HG03439 (cell line): ENCODE measurements at regions not wholly inside any gene's neighbourhood (a gene's known extent, or its start where the extent isn't known, plus 50 kb on each side); places are given as distances from the start of the nearest gene placed in this dataset.

Experiments
- ATAC-seq: cut with Tn5 transposase; IDR thresholded peaks from one replicate; pipeline ENCODE4 v1.9.1; 2021; ENCODE audit warnings: mild to moderate bottlenecking, moderate library complexity; ENCODE audit not compliant: unreplicated experiment

- no peak for ATAC-seq
Observed at GRCh38 chrY:14139521-14139920, 83.5 kb downstream of the VCY1B start.

GRCh38 chrY:14145614-14146013, 89.6 kb downstream of the VCY1B start:
- ATAC-seq = no peak

- no peak for ATAC-seq
Observed at GRCh38 chrY:14182776-14183175, 126.7 kb downstream of the VCY1B start.

- no peak for ATAC-seq
Observed at GRCh38 chrY:14222014-14222413, 166.0 kb downstream of the VCY1B start.

GRCh38 chrY:14231703-14232102, 175.7 kb downstream of the VCY1B start:
- ATAC-seq = no peak

GRCh38 chrY:14235070-14235469, 179.0 kb downstream of the VCY1B start:
- ATAC-seq = no peak

- no peak for ATAC-seq
Observed at GRCh38 chrY:14238277-14238676, 182.2 kb downstream of the VCY1B start.

- ATAC-seq = no peak
Observed at GRCh38 chrY:14246948-14247347, 190.9 kb downstream of the VCY1B start.

GRCh38 chrY:14248878-14249576, 193.0 kb downstream of the VCY1B start:
- no peak for ATAC-seq

GRCh38 chrY:14255965-14256816, 200.2 kb downstream of the VCY1B start:
- no peak for ATAC-seq

GRCh38 chrY:14256817-14257168, 200.8 kb downstream of the VCY1B start:
- ATAC-seq = no peak

GRCh38 chrY:14277029-14277428, 221.0 kb downstream of the VCY1B start:
- ATAC-seq = no peak

GRCh38 chrY:14290656-14291375, 233.5 kb upstream of the NLGN4Y start:
- no peak for ATAC-seq

GRCh38 chrY:14292382-14292781, 231.9 kb upstream of the NLGN4Y start:
- ATAC-seq = no peak

- ATAC-seq = no peak
Observed at GRCh38 chrY:14300775-14301174, 223.6 kb upstream of the NLGN4Y start.

- ATAC-seq = no peak
Observed at GRCh38 chrY:14301552-14301951, 222.8 kb upstream of the NLGN4Y start.

- ATAC-seq = peak; percentile 98
Observed at GRCh38 chrY:14328677-14329345, 195.5 kb upstream of the NLGN4Y start.

- no peak for ATAC-seq
Observed at GRCh38 chrY:14330362-14330761, 194.0 kb upstream of the NLGN4Y start.

- ATAC-seq = no peak
Observed at GRCh38 chrY:14339524-14339923, 184.8 kb upstream of the NLGN4Y start.

- peak; percentile 74 for ATAC-seq
Observed at GRCh38 chrY:14340459-14341143, 183.7 kb upstream of the NLGN4Y start.
